GM12872 (cell line): ENCODE measurements at regions not wholly inside any gene's neighbourhood (a gene's known extent, or its start where the extent isn't known, plus 50 kb on each side); places are given as distances from the start of the nearest gene placed in this dataset.

Experiments used
- TF ChIP-seq, protein P1 (sequence below): IDR thresholded peaks from 3 replicates; pipeline ENCODE4 v1.5.1; 2011; ENCODE audit warnings: low read depth, mild to moderate bottlenecking, low read length, moderate library complexity; ENCODE audit not compliant: insufficient read depth

- TF ChIP-seq, protein P1, sequence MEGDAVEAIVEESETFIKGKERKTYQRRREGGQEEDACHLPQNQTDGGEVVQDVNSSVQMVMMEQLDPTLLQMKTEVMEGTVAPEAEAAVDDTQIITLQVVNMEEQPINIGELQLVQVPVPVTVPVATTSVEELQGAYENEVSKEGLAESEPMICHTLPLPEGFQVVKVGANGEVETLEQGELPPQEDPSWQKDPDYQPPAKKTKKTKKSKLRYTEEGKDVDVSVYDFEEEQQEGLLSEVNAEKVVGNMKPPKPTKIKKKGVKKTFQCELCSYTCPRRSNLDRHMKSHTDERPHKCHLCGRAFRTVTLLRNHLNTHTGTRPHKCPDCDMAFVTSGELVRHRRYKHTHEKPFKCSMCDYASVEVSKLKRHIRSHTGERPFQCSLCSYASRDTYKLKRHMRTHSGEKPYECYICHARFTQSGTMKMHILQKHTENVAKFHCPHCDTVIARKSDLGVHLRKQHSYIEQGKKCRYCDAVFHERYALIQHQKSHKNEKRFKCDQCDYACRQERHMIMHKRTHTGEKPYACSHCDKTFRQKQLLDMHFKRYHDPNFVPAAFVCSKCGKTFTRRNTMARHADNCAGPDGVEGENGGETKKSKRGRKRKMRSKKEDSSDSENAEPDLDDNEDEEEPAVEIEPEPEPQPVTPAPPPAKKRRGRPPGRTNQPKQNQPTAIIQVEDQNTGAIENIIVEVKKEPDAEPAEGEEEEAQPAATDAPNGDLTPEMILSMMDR, result no peak
These were observed 78.2 kb upstream of the TLL1 start for GRCh38 chr4:165794834-165795233.

DNA sequence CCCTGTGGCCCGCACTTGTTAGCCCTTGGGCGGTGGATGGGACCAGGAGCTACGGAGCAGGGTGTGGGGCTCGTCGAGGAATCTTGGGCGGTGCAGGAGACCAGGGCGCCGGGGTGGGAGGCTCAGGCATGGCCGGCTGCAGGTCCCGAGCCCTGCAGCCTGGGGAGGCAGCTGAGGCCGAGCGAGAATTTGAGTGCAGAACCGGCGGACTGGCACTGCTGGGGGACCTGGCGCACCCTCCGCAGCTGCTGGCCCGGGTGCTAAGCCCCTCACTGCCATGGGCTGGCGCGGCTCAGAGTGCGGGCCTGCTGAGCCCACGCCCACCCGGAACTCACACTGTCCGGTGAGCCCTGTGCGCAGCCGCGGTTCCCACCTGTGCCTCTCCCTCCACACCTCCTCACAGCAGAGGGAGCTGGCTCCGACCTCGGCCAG, 73.6 kb upstream of the TLL1 start:
- TF ChIP-seq, protein P1, result no peak

GRCh38 chr4:165802452-165802851, 70.6 kb upstream of the TLL1 start:
- TF ChIP-seq, protein P1, result no peak

GRCh38 chr4:165803005-165803404, 70.0 kb upstream of the TLL1 start:
- TF ChIP-seq, protein P1, result no peak

DNA sequence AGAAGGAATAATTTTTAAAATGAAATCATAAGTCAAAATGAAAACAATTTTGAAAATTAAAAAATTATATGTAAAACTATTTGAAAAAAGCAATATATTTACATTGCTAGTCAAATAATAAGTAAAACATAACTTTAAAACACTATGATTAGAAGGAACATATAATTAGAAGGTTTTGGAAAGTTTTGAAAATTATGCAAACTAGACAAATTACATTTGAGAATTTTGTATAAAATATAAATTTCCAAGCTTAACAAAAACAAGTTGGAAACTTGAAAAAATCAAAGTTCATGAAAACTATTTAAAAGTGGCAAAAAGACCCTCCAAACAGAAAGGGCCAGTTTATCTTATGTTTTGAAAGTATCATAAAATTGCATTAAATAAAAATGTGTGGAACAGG, 67.6 kb upstream of the TLL1 start:
- TF ChIP-seq, protein P1, result no peak

- TF ChIP-seq, protein P1, result no peak
These were observed 66.4 kb upstream of the TLL1 start for GRCh38 chr4:165806613-165807012.

- TF ChIP-seq, protein P1, result no peak
These were observed 62.3 kb upstream of the TLL1 start for GRCh38 chr4:165810726-165811125.

DNA sequence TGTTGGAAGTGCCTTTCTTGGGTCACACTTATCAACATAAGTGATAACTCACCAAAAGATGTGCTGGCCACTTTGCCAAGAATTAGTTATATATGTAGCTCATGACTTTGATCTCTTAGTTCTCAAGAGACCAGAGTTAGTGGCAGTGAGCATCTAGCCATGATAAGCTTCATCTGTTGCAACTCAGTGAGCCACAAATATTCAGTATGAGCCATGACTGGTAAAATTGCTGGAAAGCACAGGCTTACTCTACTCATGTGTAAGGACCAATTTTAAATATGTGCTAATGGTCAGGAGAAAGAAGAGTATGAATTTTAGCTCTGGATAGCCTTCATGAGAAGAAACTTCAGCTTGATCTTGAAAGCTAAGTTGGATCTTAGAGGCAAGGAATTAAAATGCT, 59.4 kb upstream of the TLL1 start:
- TF ChIP-seq, protein P1, result no peak
